EL (cell line): ENCODE measurements at regions not wholly inside any gene's neighbourhood (a gene's known extent, or its start where the extent isn't known, plus 50 kb on each side); places are given as distances from the start of the nearest gene placed in this dataset.

Source experiments
- DNase-seq: peaks from one replicate; pipeline ENCODE4 v3.0.0-alpha.2; 2016

GRCh38 chr9:36728651-36729520, 156.2 kb downstream of the MELK start:
- DNase-seq = peak; percentile 70

- no peak for DNase-seq
Measured at GRCh38 chr9:36729906-36730305, 157.2 kb downstream of the MELK start.

- DNase-seq = no peak
Measured at GRCh38 chr9:36730414-36730813, 157.7 kb downstream of the MELK start.

GRCh38 chr9:36731068-36731956, 158.6 kb downstream of the MELK start:
- no peak for DNase-seq

- no peak for DNase-seq
Measured at GRCh38 chr9:36734737-36735136, 162.0 kb downstream of the MELK start.

- no peak for DNase-seq
Measured at GRCh38 chr9:36736648-36737047, 164.0 kb downstream of the MELK start.

GRCh38 chr9:36738318-36738976, 165.8 kb downstream of the MELK start:
- peak; percentile 42 for DNase-seq

- no peak for DNase-seq
Measured at GRCh38 chr9:36739373-36740116, 166.8 kb downstream of the MELK start.

- no peak for DNase-seq
Measured at GRCh38 chr9:36742264-36742663, 169.6 kb downstream of the MELK start.

- peak; percentile 25 for DNase-seq
Measured at GRCh38 chr9:36744678-36745077, 172.0 kb downstream of the MELK start.

- no peak for DNase-seq
Measured at GRCh38 chr9:36745977-36746376, 173.3 kb downstream of the MELK start.

GRCh38 chr9:36746415-36746814, 173.7 kb downstream of the MELK start:
- no peak for DNase-seq

- peak; percentile 50 for DNase-seq
Measured at GRCh38 chr9:36748322-36748899, 175.7 kb downstream of the MELK start.

GRCh38 chr9:36749461-36749860, 176.8 kb downstream of the MELK start:
- no peak for DNase-seq

GRCh38 chr9:36750630-36751029, 177.9 kb downstream of the MELK start:
- DNase-seq = no peak

GRCh38 chr9:36755019-36755418, 182.3 kb downstream of the MELK start:
- no peak for DNase-seq

- DNase-seq = no peak
Measured at GRCh38 chr9:36759141-36759540, 186.4 kb downstream of the MELK start.

- DNase-seq = no peak
Measured at GRCh38 chr9:36759976-36760375, 187.3 kb downstream of the MELK start.

- DNase-seq = no peak
Measured at GRCh38 chr9:36760667-36761420, 188.1 kb downstream of the MELK start.

- DNase-seq = no peak
Measured at GRCh38 chr9:36762958-36763357, 190.3 kb downstream of the MELK start.

- no peak for DNase-seq
Measured at GRCh38 chr9:36763778-36764177, 191.1 kb downstream of the MELK start.
